ENCODE measurements at regions not wholly inside any gene's neighbourhood (a gene's known extent, or its start where the extent isn't known, plus 50 kb on each side); places are given as distances from the start of the nearest gene placed in this dataset.

- no peaks in the 10 kb centered on the region for H3K9me3 ChIP-seq (replicated peaks; ENCODE audit: control insufficient read depth, insufficient read depth, low read length)
- H3K27ac ChIP-seq (ENCODE audit: insufficient read depth, low read depth, low read length) = no peak overlapping the region
- H4K20me1 ChIP-seq (replicated peaks; ENCODE audit: control insufficient read depth, extremely low read depth, insufficient read depth, low read length) = no peaks in the 10 kb centered on the region
- DNase-seq (ENCODE audit: low read depth, low spot score) = no peak
- dilution Hi-C loops (cut with MboI; ENCODE audit: extremely low pct_ligation_motif_present, low sequenced_read_pairs) (no loop called here), intact Hi-C loops (cut with micrococcal nuclease) (no loop called here)
- H3K9ac ChIP-seq (replicated peaks; ENCODE audit: extremely low read depth, insufficient read depth, low read length) = no peak overlapping the region
- H3K4me2 ChIP-seq (ENCODE audit: insufficient read depth, low read length) = no peak overlapping the region
- TF ChIP-seq FOS (IDR thresholded peaks at IDR 0.05; ENCODE audit: borderline replicate concordance, insufficient read depth, low read length) = no peak
- no peak for TF ChIP-seq JUN (IDR thresholded peaks at IDR 0.05; ENCODE audit: borderline replicate concordance, insufficient read depth, insufficient read length, low read depth)
- no peak for TF ChIP-seq MAX (IDR thresholded peaks at IDR 0.05; ENCODE audit: insufficient read depth, insufficient read length)
- no peak for TF ChIP-seq EZH2 (IDR thresholded peaks at IDR 0.05; ENCODE audit: borderline replicate concordance, low read depth, low read length, severe bottlenecking)
- no peak for TF ChIP-seq POLR2A (IDR thresholded peaks at IDR 0.05; ENCODE audit: low read depth, low read length)
- TF ChIP-seq CTCF (IDR thresholded peaks at IDR 0.05; ENCODE audit: extremely low read depth in 1 of 2, insufficient read depth in 1 of 2, low read depth in 1 of 2, low read length in 2 of 2) = no peak
- no peak for TF ChIP-seq POLR2AphosphoS5 (IDR thresholded peaks at IDR 0.05; ENCODE audit: insufficient read depth, low read depth, low read length)
- TF ChIP-seq MYC (IDR thresholded peaks at IDR 0.05; ENCODE audit: low read depth, low read length) = no peak
- no peak for TF ChIP-seq GATA2 (IDR thresholded peaks at IDR 0.05; ENCODE audit: insufficient read depth, insufficient read length, low read depth, low read length)
- H3K36me3 ChIP-seq (ENCODE audit: control insufficient read depth in 2 of 2, extremely low read depth in 1 of 2, insufficient read depth in 2 of 2, low read length in 2 of 2) = no peaks in the 10 kb centered on the region
- peaks cover 5 to 6% of the 10 kb centered on the region in 2 experiments for H3K27me3 ChIP-seq (ENCODE audit: control insufficient read depth in 2 of 2, insufficient read depth in 2 of 2, low read length in 2 of 2)
- POLR2A ChIA-PET = no interaction called here
- no peak overlapping the region for H2AFZ ChIP-seq (ENCODE audit: low read depth, low read length)
- H3K9me1 ChIP-seq (replicated peaks; ENCODE audit: control insufficient read depth, extremely low read depth, insufficient read depth, low read length) = no peaks in the 10 kb centered on the region
- CTCF ChIA-PET = no interaction called here
- BruUV-seq (replicated peaks) = no TSS peak
- H3K4me1 ChIP-seq (ENCODE audit: control insufficient read depth, extremely low read depth, insufficient read depth, low read length) = no peaks in the 10 kb centered on the region
- H3K4me3 ChIP-seq (replicated peaks in 1 of 3; ENCODE audit: insufficient read depth in 1 of 3, low read depth in 1 of 3, low read length in 3 of 3) = no peak overlapping the region
- no peaks in the 10 kb centered on the region for H3K79me2 ChIP-seq (ENCODE audit: control insufficient read depth, insufficient read depth, low read length)
- FAIRE-seq = no peak
These were observed 126.7 kb upstream of the ERG start for GRCh38 chr21:38625000-38625399.

Measured in endothelial cell of umbilical vein (primary cell).